ENCODE measurements at regions not wholly inside any gene's neighbourhood (a gene's known extent, or its start where the extent isn't known, plus 50 kb on each side); places are given as distances from the start of the nearest gene placed in this dataset.

DNA sequence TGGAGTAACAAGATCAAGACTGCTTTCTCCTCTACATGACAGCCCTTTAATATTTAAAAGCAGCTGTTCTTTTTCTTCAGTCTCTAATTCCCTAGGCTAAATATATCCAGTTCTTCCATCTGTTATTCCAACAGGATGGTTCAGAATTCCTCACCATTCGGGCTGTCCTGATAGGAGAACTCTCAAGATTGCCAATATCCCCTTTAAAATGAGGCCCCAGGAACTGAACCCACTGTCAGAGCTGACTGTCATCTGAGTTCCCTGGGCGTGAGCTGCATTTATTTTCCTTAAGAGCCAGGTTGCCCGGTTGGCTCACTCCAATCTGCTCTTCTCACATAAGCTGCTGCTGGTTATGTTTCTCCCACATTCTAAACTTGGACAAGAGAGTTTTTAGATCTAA, 177.6 kb downstream of the MIS18A start:
- in situ Hi-C loops (cut with MboI): no loop called here
- FAIRE-seq: no peak
- 2% methylated on average over 3 of the region's 3 CpGs for WGBS (ENCODE audit: insufficient coverage, insufficient replicate concordance, low lambda C conversion rate, missing lambda C conversion rate)

More for the DNA sequence above, 177.6 kb downstream of the MIS18A start:
- Histone ChIP-seq H3K4me2 (ENCODE audit: control insufficient read depth, insufficient read depth) (no peak overlapping the region), H3K27ac (ENCODE audit: control insufficient read depth, insufficient read depth) (no peak overlapping the region), H3K9me3 (replicated peaks; ENCODE audit: control insufficient read depth, insufficient read depth, low read length) (no peaks in the 10 kb centered on the region), H3K4me1 (ENCODE audit: control insufficient read depth, insufficient read depth, low read length) (no peaks in the 10 kb centered on the region), H3K27me3 (replicated peaks in 1 of 2; ENCODE audit: control insufficient read depth in 2 of 2, insufficient read depth in 2 of 2, low read length in 1 of 2) (no peaks in the 10 kb centered on the region), H2AFZ (ENCODE audit: control insufficient read depth, low read depth, low read length) (no peak overlapping the region), H3K36me3 (ENCODE audit: control insufficient read depth in 2 of 2, insufficient read depth in 2 of 2, low read length in 1 of 2) (no peaks in the 10 kb centered on the region), H3K9ac (ENCODE audit: control insufficient read depth, insufficient read depth, low read length) (no peak overlapping the region), H3K79me2 (ENCODE audit: control insufficient read depth, insufficient read depth, low read length) (no peaks in the 10 kb centered on the region), H3K4me3 (no peak overlapping the region), H4K20me1 (ENCODE audit: control insufficient read depth, insufficient read depth) (no peaks in the 10 kb centered on the region)
- ChIA-PET RAD21 (ENCODE audit: unreplicated experiment) (no interaction called here), SMC1A (ENCODE audit: uncharacterized antibody, unreplicated experiment) (no interaction called here), POLR2A (no interaction called here), CTCF (no interaction called here)
- ATAC-seq (no peak), DNase-seq (ENCODE audit: low read depth, low spot score) (no peak)
- intact Hi-C loops (cut with micrococcal nuclease; ENCODE audit: unreplicated experiment): no loop called here
- BruUV-seq (replicated peaks): no TSS peak
- no peak for TF ChIP-seq JUNB (IDR thresholded peaks at IDR 0.05)
- TF ChIP-seq, protein P1, sequence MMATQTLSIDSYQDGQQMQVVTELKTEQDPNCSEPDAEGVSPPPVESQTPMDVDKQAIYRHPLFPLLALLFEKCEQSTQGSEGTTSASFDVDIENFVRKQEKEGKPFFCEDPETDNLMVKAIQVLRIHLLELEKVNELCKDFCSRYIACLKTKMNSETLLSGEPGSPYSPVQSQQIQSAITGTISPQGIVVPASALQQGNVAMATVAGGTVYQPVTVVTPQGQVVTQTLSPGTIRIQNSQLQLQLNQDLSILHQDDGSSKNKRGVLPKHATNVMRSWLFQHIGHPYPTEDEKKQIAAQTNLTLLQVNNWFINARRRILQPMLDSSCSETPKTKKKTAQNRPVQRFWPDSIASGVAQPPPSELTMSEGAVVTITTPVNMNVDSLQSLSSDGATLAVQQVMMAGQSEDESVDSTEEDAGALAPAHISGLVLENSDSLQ (IDR thresholded peaks at IDR 0.05): no peak
- TF ChIP-seq STAT3 (IDR thresholded peaks at IDR 0.05; ENCODE audit: low read depth, low read length): no peak
- no peak for TF ChIP-seq PAX5 (IDR thresholded peaks at IDR 0.05; ENCODE audit: borderline replicate concordance, low read depth, low read length)
- no peak for TF ChIP-seq BACH1 (IDR thresholded peaks at IDR 0.05; ENCODE audit: borderline replicate concordance)
- no peak for TF ChIP-seq RAD21 (IDR thresholded peaks at IDR 0.05; ENCODE audit: insufficient read depth, low read depth, low read length)
- TF ChIP-seq, protein P2, sequence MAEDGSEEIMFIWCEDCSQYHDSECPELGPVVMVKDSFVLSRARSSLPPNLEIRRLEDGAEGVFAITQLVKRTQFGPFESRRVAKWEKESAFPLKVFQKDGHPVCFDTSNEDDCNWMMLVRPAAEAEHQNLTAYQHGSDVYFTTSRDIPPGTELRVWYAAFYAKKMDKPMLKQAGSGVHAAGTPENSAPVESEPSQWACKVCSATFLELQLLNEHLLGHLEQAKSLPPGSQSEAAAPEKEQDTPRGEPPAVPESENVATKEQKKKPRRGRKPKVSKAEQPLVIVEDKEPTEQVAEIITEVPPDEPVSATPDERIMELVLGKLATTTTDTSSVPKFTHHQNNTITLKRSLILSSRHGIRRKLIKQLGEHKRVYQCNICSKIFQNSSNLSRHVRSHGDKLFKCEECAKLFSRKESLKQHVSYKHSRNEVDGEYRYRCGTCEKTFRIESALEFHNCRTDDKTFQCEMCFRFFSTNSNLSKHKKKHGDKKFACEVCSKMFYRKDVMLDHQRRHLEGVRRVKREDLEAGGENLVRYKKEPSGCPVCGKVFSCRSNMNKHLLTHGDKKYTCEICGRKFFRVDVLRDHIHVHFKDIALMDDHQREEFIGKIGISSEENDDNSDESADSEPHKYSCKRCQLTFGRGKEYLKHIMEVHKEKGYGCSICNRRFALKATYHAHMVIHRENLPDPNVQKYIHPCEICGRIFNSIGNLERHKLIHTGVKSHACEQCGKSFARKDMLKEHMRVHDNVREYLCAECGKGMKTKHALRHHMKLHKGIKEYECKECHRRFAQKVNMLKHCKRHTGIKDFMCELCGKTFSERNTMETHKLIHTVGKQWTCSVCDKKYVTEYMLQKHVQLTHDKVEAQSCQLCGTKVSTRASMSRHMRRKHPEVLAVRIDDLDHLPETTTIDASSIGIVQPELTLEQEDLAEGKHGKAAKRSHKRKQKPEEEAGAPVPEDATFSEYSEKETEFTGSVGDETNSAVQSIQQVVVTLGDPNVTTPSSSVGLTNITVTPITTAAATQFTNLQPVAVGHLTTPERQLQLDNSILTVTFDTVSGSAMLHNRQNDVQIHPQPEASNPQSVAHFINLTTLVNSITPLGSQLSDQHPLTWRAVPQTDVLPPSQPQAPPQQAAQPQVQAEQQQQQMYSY (CRISPR knock-in tag; IDR thresholded peaks at IDR 0.05): no peak
- TF ChIP-seq BRCA1 (IDR thresholded peaks at IDR 0.05; ENCODE audit: low read depth, low read length): no peak
- TF ChIP-seq, protein P3, sequence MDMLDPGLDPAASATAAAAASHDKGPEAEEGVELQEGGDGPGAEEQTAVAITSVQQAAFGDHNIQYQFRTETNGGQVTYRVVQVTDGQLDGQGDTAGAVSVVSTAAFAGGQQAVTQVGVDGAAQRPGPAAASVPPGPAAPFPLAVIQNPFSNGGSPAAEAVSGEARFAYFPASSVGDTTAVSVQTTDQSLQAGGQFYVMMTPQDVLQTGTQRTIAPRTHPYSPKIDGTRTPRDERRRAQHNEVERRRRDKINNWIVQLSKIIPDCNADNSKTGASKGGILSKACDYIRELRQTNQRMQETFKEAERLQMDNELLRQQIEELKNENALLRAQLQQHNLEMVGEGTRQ (IDR thresholded peaks at IDR 0.05; ENCODE audit: borderline replicate concordance, low read depth, low read length): no peak
- TF ChIP-seq, protein P4, sequence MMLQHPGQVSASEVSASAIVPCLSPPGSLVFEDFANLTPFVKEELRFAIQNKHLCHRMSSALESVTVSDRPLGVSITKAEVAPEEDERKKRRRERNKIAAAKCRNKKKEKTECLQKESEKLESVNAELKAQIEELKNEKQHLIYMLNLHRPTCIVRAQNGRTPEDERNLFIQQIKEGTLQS (IDR thresholded peaks at IDR 0.05; ENCODE audit: borderline replicate concordance, extremely low read depth, low read depth, low read length): no peak
- TF ChIP-seq MTA3 (IDR thresholded peaks at IDR 0.05; ENCODE audit: borderline replicate concordance, low read length): no peak
- no peak for TF ChIP-seq ETV6 (conservative IDR thresholded peaks at IDR 0.05 in 1 of 2, IDR thresholded peaks at IDR 0.05 in 1 of 2; ENCODE audit: borderline replicate concordance in 1 of 2, low read depth in 1 of 2)
